ENCODE measurements at regions not wholly inside any gene's neighbourhood (a gene's known extent, or its start where the extent isn't known, plus 50 kb on each side); places are given as distances from the start of the nearest gene placed in this dataset.

DNA sequence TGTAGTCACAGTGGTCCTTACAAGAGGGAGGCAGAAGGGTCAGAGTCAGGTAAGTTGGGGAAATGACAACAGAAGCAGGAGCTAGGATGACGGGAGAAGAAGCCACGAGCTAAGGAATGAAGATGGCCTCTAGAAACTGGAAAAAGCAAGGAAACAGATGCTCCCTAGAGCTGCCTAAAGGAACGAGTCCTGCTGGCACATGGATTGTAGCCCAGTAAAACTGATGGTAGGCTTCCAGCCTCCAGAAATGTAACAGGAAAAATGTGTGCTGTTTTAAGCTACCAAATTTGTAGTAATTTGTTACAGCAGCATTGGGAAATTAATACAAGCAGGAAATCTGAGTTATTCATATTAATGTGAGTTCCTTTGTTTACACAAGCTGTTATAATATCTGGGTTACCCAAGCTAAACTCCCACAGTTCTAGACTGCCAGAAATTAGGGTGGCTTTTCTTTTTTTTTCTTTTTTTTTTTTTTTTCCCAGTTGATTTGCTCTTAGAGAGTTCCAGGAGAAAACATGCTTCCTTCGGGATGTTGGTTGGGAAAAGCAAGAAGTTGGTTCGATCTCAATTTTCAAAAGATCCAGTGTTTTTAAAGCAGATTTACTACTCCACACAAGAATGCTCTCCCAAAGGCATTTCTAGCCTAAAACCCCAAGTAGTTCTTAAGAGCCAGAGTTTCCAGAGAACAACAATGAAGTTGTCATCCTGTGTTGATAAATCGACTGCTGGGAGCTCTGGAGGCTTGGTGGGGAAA, 400.0 kb upstream of the SLC24A2 start (continued):
- TF ChIP-seq EGR1 (IDR thresholded peaks at IDR 0.05; ENCODE audit: borderline replicate concordance, low read depth, low read length) (no peak), KDM1A (IDR thresholded peaks at IDR 0.05; ENCODE audit: borderline replicate concordance, low read length) (no peak)

All from H1 (cell line).